ENCODE measurements at regions not wholly inside any gene's neighbourhood (a gene's known extent, or its start where the extent isn't known, plus 50 kb on each side); places are given as distances from the start of the nearest gene placed in this dataset.

DNA sequence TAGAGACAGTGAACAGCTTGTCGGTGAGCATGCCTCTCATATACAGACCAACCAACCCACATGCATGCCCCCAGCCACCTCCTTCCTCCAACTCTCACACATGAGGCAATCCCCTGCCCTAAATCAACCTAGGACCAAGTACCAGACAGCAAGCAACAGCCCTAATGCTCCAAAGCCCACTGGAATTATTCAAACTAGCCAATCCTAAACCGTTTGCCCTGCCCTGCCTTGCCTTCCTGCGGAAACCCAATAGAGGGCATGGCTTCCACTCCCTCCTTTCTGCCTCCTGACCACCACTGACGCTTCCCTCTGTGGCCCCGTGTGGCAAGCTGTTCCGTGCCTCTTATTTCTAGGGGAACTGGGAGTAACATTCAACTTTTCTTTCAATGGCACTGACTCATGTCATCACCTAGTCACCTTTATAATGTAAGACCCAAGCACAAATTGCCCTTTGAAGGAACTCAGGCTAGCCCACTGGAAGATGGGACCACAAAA is 129.3 kb upstream of the GJB5 start:
- Histone ChIP-seq H3K9me3 (no peaks in the 10 kb centered on the region), H3K4me1 (no peaks in the 10 kb centered on the region), H3K27me3 (ENCODE audit: low read depth) (peaks cover 5% of the 10 kb centered on the region), H3K27ac (no peak overlapping the region), H3K36me3 (no peaks in the 10 kb centered on the region), H3K4me3 (no peak overlapping the region)
- TF ChIP-seq CTCF (IDR thresholded peaks at IDR 0.05): no peak
- ATAC-seq (no peak), DNase-seq (no peak)
- intact Hi-C loops (cut with DNase I): no loop called here

DNA sequence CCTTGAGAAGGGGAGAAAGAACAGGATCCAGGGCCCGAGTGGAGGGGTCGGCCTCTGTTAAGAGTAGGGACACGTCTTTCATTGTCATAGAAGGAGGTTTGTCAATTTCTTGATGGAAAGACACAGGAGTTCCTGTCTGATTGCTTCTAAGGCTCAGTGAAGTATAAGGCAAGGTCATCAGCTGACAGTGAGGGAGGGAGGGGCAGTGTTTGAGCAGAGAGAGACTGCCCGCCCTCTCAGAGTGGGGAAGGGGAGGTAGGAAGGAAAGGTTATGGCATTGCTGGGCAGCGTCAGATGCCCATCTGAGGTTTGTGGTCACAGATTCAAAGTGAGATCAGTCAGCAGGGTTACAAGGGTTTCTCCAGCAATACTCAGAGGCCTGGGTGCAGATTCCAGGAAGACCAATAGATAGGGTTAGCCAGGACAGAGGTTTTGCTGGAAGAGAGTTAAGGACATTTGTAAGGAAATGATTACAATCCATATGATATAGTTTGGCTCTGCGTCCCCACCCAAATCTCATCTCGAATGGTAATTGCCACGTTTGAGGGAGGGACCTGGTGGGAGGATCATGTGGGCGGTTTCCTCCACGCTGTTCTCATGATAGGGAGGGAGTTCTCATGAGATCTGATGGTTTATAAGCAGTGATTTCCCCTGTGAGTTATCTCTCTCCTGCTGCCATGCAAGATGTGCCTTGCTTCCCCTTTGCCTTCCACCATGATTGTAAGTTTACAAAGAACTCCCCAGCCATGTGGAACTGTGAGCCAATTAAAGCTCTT is 127.2 kb upstream of the GJB5 start:
- no peak for TF ChIP-seq CTCF (IDR thresholded peaks at IDR 0.05)
- Histone ChIP-seq H3K27ac (no peak overlapping the region), H3K9me3 (no peaks in the 10 kb centered on the region), H3K36me3 (no peaks in the 10 kb centered on the region), H3K4me3 (no peak overlapping the region), H3K4me1 (no peaks in the 10 kb centered on the region), H3K27me3 (ENCODE audit: low read depth) (peaks cover 5% of the 10 kb centered on the region)
- DNase-seq: no peak
- intact Hi-C loops (cut with DNase I): no loop called here
- no peak for ATAC-seq

GRCh38 chr1:34631126-34631525 is 123.7 kb upstream of the GJB5 start:
- no peaks in the 10 kb centered on the region for H3K9me3 ChIP-seq
- no peaks in the 10 kb centered on the region for H3K4me1 ChIP-seq
- intact Hi-C loops (cut with DNase I): no loop called here
- TF ChIP-seq CTCF (IDR thresholded peaks at IDR 0.05): no peak
- ATAC-seq (peak; percentile 64 to 71), DNase-seq (no peak)
- no peaks in the 10 kb centered on the region for H3K36me3 ChIP-seq
- no peak overlapping the region for H3K27ac ChIP-seq
- H3K27me3 ChIP-seq (ENCODE audit: low read depth): no peaks in the 10 kb centered on the region
- no peak overlapping the region for H3K4me3 ChIP-seq

DNA sequence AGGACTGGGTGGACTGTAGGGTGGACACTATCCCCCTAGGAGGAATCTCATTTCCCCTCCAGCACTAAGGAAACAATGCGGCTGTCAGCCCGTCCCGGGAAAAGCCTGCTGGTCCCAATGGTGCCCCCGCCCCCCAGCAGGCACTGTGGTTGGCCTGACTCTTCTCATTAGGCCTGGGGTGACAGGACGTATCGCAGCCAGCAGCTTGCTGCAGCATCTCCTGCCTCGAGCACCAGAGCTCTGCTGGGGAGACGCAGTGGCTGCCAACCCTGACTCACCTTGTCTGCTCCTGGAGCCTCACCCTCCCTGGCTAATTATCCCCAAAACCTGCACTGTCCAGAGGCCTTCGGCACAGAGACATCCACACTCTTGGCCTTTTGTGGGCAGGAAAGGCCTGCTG is 115.1 kb upstream of the GJB5 start:
- Histone ChIP-seq H3K36me3 (no peaks in the 10 kb centered on the region), H3K4me1 (no peaks in the 10 kb centered on the region), H3K4me3 (no peak overlapping the region), H3K27ac (no peak overlapping the region), H3K9me3 (no peaks in the 10 kb centered on the region), H3K27me3 (ENCODE audit: low read depth) (peaks cover under 1% of the 10 kb centered on the region)
- intact Hi-C loops (cut with DNase I): no loop called here
- DNase-seq (no peak), ATAC-seq (no peak)
- TF ChIP-seq CTCF (IDR thresholded peaks at IDR 0.05): no peak

DNA sequence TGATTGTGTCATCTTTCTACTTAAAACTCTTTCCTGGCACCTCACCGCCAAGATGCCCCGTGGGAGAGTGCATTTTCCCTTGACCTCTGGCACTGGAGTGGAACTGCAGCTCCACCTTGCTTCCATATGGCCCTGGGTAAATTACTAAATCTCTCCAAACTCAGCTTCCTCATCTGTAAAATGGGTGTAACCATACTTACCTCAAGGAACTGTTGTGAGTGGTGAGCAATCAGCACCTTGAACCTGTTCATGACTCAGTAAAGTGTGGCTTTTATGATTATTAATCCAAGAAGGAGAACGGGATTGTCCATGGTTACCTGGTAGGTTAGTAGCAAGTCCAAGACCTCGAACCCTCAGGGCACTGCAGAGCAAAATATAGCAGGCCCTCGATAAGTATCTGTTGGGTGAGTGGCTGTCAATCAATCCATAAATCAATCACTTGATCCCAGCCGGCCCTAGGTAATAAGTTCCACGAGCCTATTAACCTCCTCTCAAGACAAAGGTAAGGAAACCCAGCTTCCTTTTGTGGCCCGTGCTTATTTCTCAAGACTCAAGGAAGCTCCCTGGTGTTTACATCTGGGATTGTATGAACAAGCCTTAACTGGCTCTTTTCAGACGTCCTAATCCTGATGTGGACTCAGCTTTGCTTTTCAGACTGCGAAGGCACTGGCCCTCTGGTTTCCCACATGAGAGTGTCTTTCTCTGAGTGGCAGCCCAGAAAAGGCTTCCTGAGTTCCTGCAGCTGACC is 114.0 kb upstream of the GJB5 start:
- Histone ChIP-seq H3K36me3 (no peaks in the 10 kb centered on the region), H3K4me3 (no peak overlapping the region), H3K9me3 (no peaks in the 10 kb centered on the region), H3K27me3 (ENCODE audit: low read depth) (peaks cover 11% of the 10 kb centered on the region), H3K4me1 (no peaks in the 10 kb centered on the region), H3K27ac (no peak overlapping the region)
- no peak for TF ChIP-seq CTCF (IDR thresholded peaks at IDR 0.05)
- intact Hi-C loops (cut with DNase I): no loop called here
- no peak for DNase-seq
- ATAC-seq: no peak

Measured in lower lobe of right lung (tissue), 2 donors.